Fibroblast of villous mesenchyme (primary cell): ENCODE measurements at regions not wholly inside any gene's neighbourhood (a gene's known extent, or its start where the extent isn't known, plus 50 kb on each side); places are given as distances from the start of the nearest gene placed in this dataset.

Source experiments
- DNase-seq: peaks from one replicate; pipeline ENCODE4 v3.0.0-alpha.2; 2010; ENCODE audit warnings: low read depth
- H3K4me3 ChIP-seq: 2 replicates; pipeline ENCODE4 v1.5.1; 2011; ENCODE audit warnings: low read depth, mild to moderate bottlenecking, low read length
- TF ChIP-seq, protein P1 (sequence below): IDR thresholded peaks from 2 replicates; pipeline ENCODE4 v1.5.1; 2012; ENCODE audit warnings: low read depth, mild to moderate bottlenecking, low read length; ENCODE audit not compliant: insufficient read depth

DNA sequence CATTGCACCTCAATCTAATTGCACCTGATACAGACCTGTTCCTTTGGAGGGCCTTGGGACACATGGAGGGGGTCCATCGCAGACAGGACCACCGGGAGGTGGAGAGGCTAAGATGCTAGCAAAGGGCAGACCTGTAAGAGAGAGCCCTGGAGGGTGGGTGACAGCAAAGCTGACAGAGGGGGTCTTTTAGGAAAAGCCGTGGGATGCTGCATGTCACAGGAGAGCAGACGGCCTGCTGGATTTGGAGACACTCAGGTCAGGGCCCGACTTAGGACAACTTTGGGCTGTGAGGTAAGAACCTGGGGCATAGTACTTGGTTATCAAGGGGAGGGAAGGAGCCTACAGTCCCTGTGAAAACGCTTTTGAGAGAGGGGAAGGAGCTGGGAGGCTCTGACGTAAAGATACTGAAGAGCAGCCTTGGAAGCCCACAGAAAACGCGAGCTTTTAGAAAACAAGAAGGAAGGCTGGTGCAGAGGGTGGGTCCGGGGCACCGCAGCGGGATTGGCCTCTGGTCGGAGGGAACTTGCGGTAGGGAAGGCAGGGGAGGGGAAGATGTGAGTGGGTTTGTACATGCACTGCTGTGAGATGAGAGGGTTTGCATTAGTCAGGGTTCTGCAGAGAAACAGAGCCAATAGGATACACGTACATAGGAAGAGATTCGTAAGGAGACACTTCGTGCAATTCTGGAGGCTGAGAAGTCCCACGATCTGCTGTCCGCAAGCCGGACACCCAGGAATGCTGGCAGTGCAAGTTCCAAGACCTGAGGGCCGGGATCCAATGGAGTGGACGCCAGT lies 868.5 kb downstream of the TBC1D22A start:
- DNase-seq: no peak
- H3K4me3 ChIP-seq: no peak overlapping the region
- TF ChIP-seq, protein P1, sequence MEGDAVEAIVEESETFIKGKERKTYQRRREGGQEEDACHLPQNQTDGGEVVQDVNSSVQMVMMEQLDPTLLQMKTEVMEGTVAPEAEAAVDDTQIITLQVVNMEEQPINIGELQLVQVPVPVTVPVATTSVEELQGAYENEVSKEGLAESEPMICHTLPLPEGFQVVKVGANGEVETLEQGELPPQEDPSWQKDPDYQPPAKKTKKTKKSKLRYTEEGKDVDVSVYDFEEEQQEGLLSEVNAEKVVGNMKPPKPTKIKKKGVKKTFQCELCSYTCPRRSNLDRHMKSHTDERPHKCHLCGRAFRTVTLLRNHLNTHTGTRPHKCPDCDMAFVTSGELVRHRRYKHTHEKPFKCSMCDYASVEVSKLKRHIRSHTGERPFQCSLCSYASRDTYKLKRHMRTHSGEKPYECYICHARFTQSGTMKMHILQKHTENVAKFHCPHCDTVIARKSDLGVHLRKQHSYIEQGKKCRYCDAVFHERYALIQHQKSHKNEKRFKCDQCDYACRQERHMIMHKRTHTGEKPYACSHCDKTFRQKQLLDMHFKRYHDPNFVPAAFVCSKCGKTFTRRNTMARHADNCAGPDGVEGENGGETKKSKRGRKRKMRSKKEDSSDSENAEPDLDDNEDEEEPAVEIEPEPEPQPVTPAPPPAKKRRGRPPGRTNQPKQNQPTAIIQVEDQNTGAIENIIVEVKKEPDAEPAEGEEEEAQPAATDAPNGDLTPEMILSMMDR: no peak

DNA sequence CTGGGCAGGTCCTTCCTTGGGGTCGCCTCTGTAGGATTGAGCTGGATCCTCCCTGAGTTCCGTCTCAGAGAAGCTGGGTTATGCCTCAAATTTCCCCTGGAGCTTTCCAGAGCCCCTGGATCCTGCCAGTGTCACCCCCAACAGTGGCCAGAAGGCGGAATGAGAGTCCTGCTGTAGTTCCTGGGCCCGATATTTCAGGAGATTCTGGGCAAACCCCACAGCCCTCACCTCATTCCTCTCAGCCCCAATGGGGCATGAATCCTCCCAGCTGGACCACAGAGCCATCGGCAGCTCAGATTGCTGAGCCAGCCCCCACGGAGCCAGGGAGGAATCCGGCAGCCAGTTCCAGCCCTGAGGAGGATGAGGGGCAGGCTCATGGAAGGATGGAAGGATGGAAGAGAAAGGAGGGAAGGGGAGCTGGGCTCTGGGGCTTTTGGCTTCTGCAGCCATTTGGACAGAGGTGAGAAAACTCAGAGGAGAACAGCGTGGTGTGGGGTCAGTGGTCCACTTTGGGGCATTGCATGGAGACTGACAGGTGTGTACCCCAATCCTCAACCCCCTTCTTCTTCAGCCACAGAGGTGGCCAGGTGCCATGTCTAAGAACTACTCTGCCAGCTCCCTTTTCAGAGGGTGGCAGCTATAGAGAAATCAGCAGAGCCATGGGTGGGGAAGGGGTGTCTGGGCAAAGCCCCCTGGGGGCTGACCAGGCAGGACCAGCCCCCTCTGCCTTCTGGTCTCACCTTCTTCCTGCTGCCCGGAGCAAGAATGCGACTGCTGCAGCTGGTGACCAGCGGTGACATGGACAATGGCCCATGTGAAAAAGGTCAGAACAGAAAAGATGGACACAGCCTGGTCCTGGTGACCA lies 867.6 kb downstream of the TBC1D22A start:
- TF ChIP-seq, protein P1: no peak

DNA sequence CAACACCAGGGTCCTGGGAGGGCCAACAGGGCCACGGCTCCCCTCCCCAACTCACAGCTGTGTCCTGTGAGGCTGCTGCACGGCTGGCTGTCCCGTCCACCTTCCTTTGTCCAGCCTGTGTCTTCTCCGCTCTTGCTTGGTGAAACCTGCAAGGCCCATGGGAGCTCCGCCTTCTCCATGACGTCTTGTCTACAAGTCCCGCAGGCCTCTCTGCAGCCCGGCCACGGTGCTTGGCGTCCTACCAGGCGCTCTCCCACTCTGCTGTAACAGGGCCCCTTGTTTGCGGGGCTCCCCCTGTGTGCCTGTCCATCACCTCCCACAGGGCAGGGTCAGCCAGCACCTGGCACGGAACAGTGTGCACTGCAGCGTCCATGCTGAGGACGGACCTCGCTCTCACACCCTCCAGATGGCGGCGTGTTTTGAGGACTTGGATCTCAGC lies 866.8 kb downstream of the TBC1D22A start:
- no peak overlapping the region for H3K4me3 ChIP-seq
- DNase-seq: no peak
- TF ChIP-seq, protein P1: no peak

More for the DNA sequence above, 867.6 kb downstream of the TBC1D22A start:
- no peak for DNase-seq
- no peak overlapping the region for H3K4me3 ChIP-seq

DNA sequence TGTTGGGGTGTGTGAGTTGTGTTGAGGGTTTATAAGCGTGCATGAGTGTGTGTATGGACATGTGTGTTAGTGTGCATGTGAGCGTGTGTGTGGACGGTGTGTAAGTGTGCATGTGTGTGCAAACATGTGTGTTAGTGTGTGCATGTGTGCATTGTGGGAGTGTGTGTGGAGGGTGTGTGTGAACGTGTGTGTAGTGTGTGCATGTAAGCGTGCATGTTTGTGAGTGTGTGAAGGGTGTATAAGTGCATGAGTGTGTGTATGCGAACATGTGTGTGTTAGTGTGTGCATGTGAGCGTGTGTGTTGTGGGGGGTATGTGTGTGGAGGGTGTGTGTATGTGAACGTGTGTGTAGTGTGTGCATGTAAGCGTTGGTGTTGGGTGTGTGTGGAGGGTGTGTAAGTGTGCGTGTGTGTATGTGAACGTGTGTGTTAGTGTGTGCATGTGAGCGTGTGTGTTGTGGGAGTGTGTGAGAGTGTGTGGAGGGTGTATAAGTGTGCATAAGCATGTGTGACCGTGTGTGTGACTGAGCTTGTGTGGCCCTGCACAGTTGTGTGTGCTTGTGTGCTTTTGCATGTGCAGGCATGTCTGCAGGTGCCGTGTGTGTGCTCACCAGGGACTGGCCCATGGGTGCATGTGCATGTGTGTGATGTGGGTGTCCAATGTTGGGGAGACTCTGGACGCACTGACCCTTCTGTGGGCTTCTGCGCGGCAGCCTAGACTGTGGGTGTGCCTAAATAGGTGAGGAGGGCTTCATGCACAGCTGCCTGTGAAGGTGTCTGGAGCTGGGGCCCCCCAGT lies 866.2 kb downstream of the TBC1D22A start:
- TF ChIP-seq, protein P1: no peak
- H3K4me3 ChIP-seq: no peak overlapping the region
- DNase-seq: no peak

DNA sequence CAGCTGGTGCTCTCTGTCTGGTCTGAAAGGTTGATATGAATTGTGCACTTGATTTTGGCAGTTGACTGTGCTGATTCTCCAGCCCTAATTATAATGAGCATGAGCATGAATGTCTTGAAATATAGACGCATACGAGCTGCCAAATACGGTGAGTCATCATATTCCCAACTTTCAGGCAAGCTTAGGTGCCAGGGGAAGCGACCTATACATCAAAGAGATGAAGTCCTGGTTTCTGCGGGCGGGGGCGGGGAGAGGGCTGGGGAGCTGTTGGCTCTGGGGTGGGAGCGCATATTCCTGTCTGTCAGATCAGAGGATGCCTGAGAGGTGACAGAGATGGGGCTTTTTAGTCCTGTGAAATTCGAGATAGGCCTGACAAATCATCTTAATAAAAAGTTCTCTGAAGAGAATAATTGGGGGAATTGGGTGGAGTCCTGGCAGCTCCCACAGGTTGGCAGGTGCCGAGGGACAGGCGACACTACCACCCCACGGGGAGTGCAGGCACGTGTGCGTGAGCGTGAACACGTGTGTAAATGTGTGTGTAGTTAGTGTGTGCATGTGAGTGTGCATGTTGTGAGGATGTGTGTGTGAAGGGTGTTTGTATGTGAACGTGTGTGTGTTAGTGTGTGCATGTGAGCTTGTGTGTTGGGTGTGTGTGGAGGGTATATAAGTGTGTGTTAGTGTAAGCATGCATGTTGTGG lies 865.3 kb downstream of the TBC1D22A start:
- no peak for DNase-seq
- H3K4me3 ChIP-seq: no peak overlapping the region
- TF ChIP-seq, protein P1: no peak
